SK-N-SH treated with all-trans-retinoic acid at 6 μM for 48 hours (cell line): ENCODE measurements at regions not wholly inside any gene's neighbourhood (a gene's known extent, or its start where the extent isn't known, plus 50 kb on each side); places are given as distances from the start of the nearest gene placed in this dataset.

Experiments
- OSR1 ChIP-seq: fragments of 250-450 bp; sonication (Bioruptor Pico); IDR thresholded peaks from 2 replicates; pipeline ENCODE4 v1.8.0; 2022; ENCODE audit warnings: moderate library complexity, mild to moderate bottlenecking, inconsistent platforms
- PATZ1 ChIP-seq: fragments of 250-450 bp; sonication (Bioruptor Pico); IDR thresholded peaks from 2 replicates; pipeline ENCODE4 v1.8.0; 2020; ENCODE audit warnings: mild to moderate bottlenecking, moderate library complexity, borderline replicate concordance
- RARB ChIP-seq: fragments of 250-450 bp; sonication (Bioruptor Pico); IDR thresholded peaks from 2 replicates; pipeline ENCODE4 v1.8.0; 2021; ENCODE audit warnings: mild to moderate bottlenecking, moderate library complexity
- TCF4 ChIP-seq: fragments of 250-450 bp; sonication (Bioruptor Pico); IDR thresholded peaks from 2 replicates; pipeline ENCODE4 v1.8.0; 2021; ENCODE audit warnings: mild to moderate bottlenecking, moderate library complexity, borderline replicate concordance
- ZFP30 ChIP-seq: fragments of 450-650 bp; formaldehyde crosslinking; IDR thresholded peaks from 2 replicates; pipeline ENCODE4 v1.5.0; 2022; ENCODE audit warnings: mild to moderate bottlenecking, moderate library complexity
- TF ChIP-seq, protein P1 (sequence below): fragments of 250-450 bp; sonication (Bioruptor Pico); IDR thresholded peaks from 2 replicates; pipeline ENCODE4 v1.5.1; 2020; ENCODE audit warnings: low read depth, mild to moderate bottlenecking, moderate library complexity

DNA sequence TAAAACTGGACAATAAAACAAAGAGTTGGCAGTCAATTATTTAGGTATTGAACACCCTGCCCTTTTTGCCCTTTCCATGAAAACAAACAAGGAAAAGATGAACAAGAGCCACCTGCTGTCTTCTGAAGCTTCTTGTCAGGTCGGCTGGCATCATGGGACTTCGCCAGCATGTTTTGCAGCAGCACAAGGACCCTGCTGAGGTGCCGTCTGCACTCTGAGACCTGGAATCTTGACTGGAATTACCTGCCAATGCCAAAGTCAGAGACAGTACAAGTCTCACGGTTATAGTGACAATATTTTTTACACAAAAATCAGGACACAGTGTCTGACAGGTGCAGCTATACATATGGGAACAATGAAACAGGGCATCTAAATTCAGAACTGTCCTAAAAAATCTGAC, 284.5 kb downstream of the GASK1B start:
- no peak for TF ChIP-seq OSR1 (CRISPR knock-in tag)
- no peak for TF ChIP-seq ZFP30 (CRISPR knock-in tag)
- no peak for TF ChIP-seq PATZ1
- TF ChIP-seq, protein P1, sequence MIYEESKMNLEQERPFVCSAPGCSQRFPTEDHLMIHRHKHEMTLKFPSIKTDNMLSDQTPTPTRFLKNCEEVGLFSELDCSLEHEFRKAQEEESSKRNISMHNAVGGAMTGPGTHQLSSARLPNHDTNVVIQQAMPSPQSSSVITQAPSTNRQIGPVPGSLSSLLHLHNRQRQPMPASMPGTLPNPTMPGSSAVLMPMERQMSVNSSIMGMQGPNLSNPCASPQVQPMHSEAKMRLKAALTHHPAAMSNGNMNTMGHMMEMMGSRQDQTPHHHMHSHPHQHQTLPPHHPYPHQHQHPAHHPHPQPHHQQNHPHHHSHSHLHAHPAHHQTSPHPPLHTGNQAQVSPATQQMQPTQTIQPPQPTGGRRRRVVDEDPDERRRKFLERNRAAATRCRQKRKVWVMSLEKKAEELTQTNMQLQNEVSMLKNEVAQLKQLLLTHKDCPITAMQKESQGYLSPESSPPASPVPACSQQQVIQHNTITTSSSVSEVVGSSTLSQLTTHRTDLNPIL (CRISPR knock-in tag) = no peak
- TF ChIP-seq TCF4 (CRISPR knock-in tag) = no peak
- no peak for TF ChIP-seq RARB (CRISPR knock-in tag)
